CD14-positive monocyte (primary cell): ENCODE measurements at regions not wholly inside any gene's neighbourhood (a gene's known extent, or its start where the extent isn't known, plus 50 kb on each side); places are given as distances from the start of the nearest gene placed in this dataset.
"Not testable (repeated sequence)": the region's sequence is repeated elsewhere in the genome, so short reads cannot be mapped to it uniquely, and the experiment has no call there.

Experiments
- DNase-seq, 3 donors: peaks; one replicate each; pipeline ENCODE4 v3.0.0-alpha.2; 2011 to 2022
- H2AFZ ChIP-seq: 2 replicates; pipeline ENCODE4 v1.6.0; 2012; ENCODE audit warnings: mild to moderate bottlenecking, low read depth, low read length, inconsistent platforms; ENCODE audit not compliant: insufficient read depth, poor library complexity, severe bottlenecking
- H3K27ac ChIP-seq, 2 donors: 1 replicate in 1 of 2; 2 replicates in 1 of 2; pipeline ENCODE4 v1.5.1; 2012 to 2013; ENCODE audit warnings: low read length in 2 of 2, control low read depth in 1 of 2, inconsistent platforms in 1 of 2, low read depth in 1 of 2, mild to moderate bottlenecking in 1 of 2
- H3K27me3 ChIP-seq, 2 donors: one replicate each; pipeline versions ENCODE4 v1.6.0 to v1.6.1; 2011 to 2013; ENCODE audit warnings: low read length in 2 of 2; ENCODE audit not compliant: control insufficient read depth in 2 of 2, insufficient read depth in 2 of 2
- H3K36me3 ChIP-seq, 2 donors: replicated peaks in 1 of 2; 1 replicate in 1 of 2; 2 replicates in 1 of 2; pipeline versions ENCODE4 v1.5.1 to v1.6.1; 2012 to 2013; ENCODE audit warnings: low read length in 2 of 2, control low read depth in 1 of 2, inconsistent platforms in 1 of 2, mild to moderate bottlenecking in 1 of 2; ENCODE audit not compliant: insufficient read depth in 2 of 2, control insufficient read depth in 1 of 2
- H3K4me1 ChIP-seq, 2 donors: 1 replicate in 1 of 2; 2 replicates in 1 of 2; pipeline versions ENCODE4 v1.5.1 to v1.6.1; 2012 to 2013; ENCODE audit warnings: low read length in 2 of 2, control low read depth in 1 of 2, inconsistent platforms in 1 of 2, mild to moderate bottlenecking in 1 of 2, moderate library complexity in 1 of 2; ENCODE audit not compliant: insufficient read depth in 2 of 2, control insufficient read depth in 1 of 2
- H3K4me2 ChIP-seq: replicated peaks from 2 replicates; pipeline ENCODE3; 2012; ENCODE audit warnings: low read length, moderate library complexity, mild to moderate bottlenecking; ENCODE audit not compliant: poor library complexity, severe bottlenecking; ENCODE audit errors: extremely low read depth
- H3K4me3 ChIP-seq, 3 experiments: fragments of 200-600 bp in 1 of 3; sonication (generic) in 1 of 3; replicated peaks in 1 of 3; 1 replicate in 2 of 3; 2 replicates in 1 of 3; pipeline ENCODE4 v1.5.1; 2011 to 2013; ENCODE audit warnings: low read length in 3 of 3, mild to moderate bottlenecking in 3 of 3, control low read depth in 2 of 3, low read depth in 2 of 3, inconsistent platforms in 1 of 3, moderate library complexity in 1 of 3
- H3K79me2 ChIP-seq: 2 replicates; pipeline ENCODE4 v1.6.0; 2012; ENCODE audit warnings: mild to moderate bottlenecking, control low read depth, inconsistent platforms, low read length, moderate library complexity; ENCODE audit not compliant: insufficient read depth
- H3K9ac ChIP-seq: 2 replicates; pipeline ENCODE4 v1.6.0; 2017; ENCODE audit warnings: low read length, mild to moderate bottlenecking; ENCODE audit not compliant: insufficient read depth, poor library complexity, severe bottlenecking
- H3K9me3 ChIP-seq, 2 donors: replicated peaks in 1 of 2; 1 replicate in 1 of 2; 2 replicates in 1 of 2; pipeline versions ENCODE4 v1.5.1 to v1.6.1; 2012 to 2013; ENCODE audit warnings: low read length in 2 of 2, control low read depth in 1 of 2; ENCODE audit not compliant: control insufficient read depth in 1 of 2, insufficient read depth in 1 of 2
- H4K20me1 ChIP-seq: 2 replicates; pipeline ENCODE4 v1.6.0; 2012; ENCODE audit warnings: mild to moderate bottlenecking, low read length, control low read depth, moderate library complexity; ENCODE audit not compliant: insufficient read depth
- H3K27ac Mint-ChIP-seq, 7 donors: one replicate each; pipeline ENCODE4 v1.8.0; 2020; ENCODE audit warnings: mild to moderate bottlenecking in 7 of 7, mixed read lengths in 7 of 7, moderate library complexity in 6 of 7, inconsistent platforms in 2 of 7
- H3K27me3 Mint-ChIP-seq, 3 donors: one replicate each; pipeline ENCODE4 v1.8.0; 2021 to 2022; ENCODE audit warnings: low read depth in 3 of 3, mild to moderate bottlenecking in 3 of 3, mixed read lengths in 3 of 3, moderate library complexity in 3 of 3, inconsistent platforms in 1 of 3
- H3K36me3 Mint-ChIP-seq, 2 donors: one replicate each; pipeline ENCODE4 v1.8.0; 2020; ENCODE audit warnings: mixed read lengths in 2 of 2, inconsistent platforms in 1 of 2, mild to moderate bottlenecking in 1 of 2
- H3K4me1 Mint-ChIP-seq: one replicate; pipeline ENCODE4 v1.8.0; 2020; ENCODE audit warnings: mild to moderate bottlenecking, mixed read lengths
- H3K4me3 Mint-ChIP-seq, 2 donors: one replicate each; pipeline ENCODE4 v1.8.0; 2020; ENCODE audit warnings: mild to moderate bottlenecking in 2 of 2, mixed read lengths in 2 of 2, moderate library complexity in 1 of 2
- H3K9me3 Mint-ChIP-seq, 7 donors: one replicate each; pipeline ENCODE4 v1.8.0; 2020 to 2022; ENCODE audit warnings: mixed read lengths in 7 of 7, mild to moderate bottlenecking in 6 of 7, moderate library complexity in 6 of 7, inconsistent platforms in 2 of 7
- WGBS: methylation state at CpG from one replicate; pipeline ENCODE4 v1.1.5; 2013; ENCODE audit warnings: missing lambda C conversion rate; ENCODE audit not compliant: insufficient coverage; 5-methylcytosine and 5-hydroxymethylcytosine counted together
- intact Hi-C, 2 donors: fragments of 100-400 bp; cut with micrococcal nuclease; formaldehyde crosslinking; loops; one replicate each; pipeline versions ENCODE4 v1.15.0 to v1.15.1; 2023
- TF ChIP-seq, protein P1 (sequence below): fragments of 200-600 bp; IDR thresholded peaks from one replicate; pipeline ENCODE4 v1.8.0; 2022; ENCODE audit warnings: antibody characterized with exemption, mild to moderate bottlenecking

DNA sequence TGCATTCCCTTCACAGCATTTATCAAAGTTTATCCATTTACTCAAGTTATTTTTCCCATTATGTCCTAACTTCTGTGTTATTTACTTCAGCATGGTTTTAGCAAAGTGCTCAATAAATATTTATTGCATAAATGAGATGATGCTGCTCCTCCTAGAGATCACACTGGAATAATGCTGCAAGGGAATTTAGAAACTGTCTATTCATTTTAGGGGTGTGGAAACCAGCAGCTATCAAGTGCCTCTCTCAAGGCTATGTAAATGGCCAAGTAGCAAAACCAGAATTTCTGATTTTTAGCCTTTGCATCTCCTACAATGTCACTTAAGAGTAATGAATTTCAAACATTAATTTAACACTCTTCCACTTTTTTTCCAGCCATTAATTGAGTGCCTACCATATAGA lies 316.2 kb downstream of the COL12A1 start:
- Mint-ChIP-seq H3K27me3 (peaks cover 0 to 7% (median 0%) of the 10 kb centered on the region in 3 donors), H3K4me3 (no peak overlapping the region), H3K36me3 (no peaks in the 10 kb centered on the region), H3K9me3 (peaks cover 0 to 13% (median 0%) of the 10 kb centered on the region in 7 donors), H3K4me1 (no peaks in the 10 kb centered on the region), H3K27ac (no peak overlapping the region)
- no peaks in the 10 kb centered on the region for H3K9me3 ChIP-seq
- no peaks in the 10 kb centered on the region for H3K79me2 ChIP-seq
- DNase-seq = no peak
- H3K36me3 ChIP-seq = no peaks in the 10 kb centered on the region
- TF ChIP-seq, protein P1, sequence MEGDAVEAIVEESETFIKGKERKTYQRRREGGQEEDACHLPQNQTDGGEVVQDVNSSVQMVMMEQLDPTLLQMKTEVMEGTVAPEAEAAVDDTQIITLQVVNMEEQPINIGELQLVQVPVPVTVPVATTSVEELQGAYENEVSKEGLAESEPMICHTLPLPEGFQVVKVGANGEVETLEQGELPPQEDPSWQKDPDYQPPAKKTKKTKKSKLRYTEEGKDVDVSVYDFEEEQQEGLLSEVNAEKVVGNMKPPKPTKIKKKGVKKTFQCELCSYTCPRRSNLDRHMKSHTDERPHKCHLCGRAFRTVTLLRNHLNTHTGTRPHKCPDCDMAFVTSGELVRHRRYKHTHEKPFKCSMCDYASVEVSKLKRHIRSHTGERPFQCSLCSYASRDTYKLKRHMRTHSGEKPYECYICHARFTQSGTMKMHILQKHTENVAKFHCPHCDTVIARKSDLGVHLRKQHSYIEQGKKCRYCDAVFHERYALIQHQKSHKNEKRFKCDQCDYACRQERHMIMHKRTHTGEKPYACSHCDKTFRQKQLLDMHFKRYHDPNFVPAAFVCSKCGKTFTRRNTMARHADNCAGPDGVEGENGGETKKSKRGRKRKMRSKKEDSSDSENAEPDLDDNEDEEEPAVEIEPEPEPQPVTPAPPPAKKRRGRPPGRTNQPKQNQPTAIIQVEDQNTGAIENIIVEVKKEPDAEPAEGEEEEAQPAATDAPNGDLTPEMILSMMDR = no peak
- no peak overlapping the region for H3K9ac ChIP-seq
- H3K4me2 ChIP-seq = no peak overlapping the region
- intact Hi-C loops = no loop called here
- no peak overlapping the region for H2AFZ ChIP-seq
- no peaks in the 10 kb centered on the region for H4K20me1 ChIP-seq
- H3K27me3 ChIP-seq = no peaks in the 10 kb centered on the region
- H3K4me1 ChIP-seq = no peaks in the 10 kb centered on the region
- H3K4me3 ChIP-seq = no peak overlapping the region
- no peak overlapping the region for H3K27ac ChIP-seq

DNA sequence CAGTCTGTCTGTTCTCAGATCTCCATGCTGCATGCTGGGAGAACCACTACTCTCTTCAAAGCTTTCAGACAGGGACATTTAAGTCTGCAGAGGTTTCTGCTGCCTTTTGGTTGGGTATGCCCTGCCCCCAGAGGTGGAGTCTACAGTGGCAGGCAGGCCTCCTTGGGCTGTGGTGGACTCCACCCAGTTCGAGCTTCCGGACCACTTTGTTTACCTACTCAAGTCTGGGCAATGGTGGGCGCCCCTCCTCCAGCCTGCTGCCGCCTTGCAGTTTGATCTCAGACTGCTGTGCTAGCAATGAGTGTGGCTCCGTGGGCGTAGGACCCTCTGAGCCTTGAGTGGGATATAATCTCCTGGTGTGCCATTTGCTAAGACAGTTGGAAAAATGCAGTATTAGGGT lies 317.1 kb downstream of the COL12A1 start:
- H3K27me3 Mint-ChIP-seq, H4K20me1 ChIP-seq, DNase-seq, H3K9me3 ChIP-seq, H3K79me2 ChIP-seq, H3K36me3 ChIP-seq, H3K36me3 Mint-ChIP-seq, intact Hi-C loops, H3K27me3 ChIP-seq, H3K4me2 ChIP-seq, H3K9ac ChIP-seq, H3K27ac ChIP-seq, H2AFZ ChIP-seq, H3K27ac Mint-ChIP-seq, H3K4me1 ChIP-seq, H3K4me3 Mint-ChIP-seq, H3K4me1 Mint-ChIP-seq, H3K4me3 ChIP-seq: not testable (repeated sequence)
- WGBS = 93% methylated on average over 5 of the region's 6 CpGs
- H3K9me3 Mint-ChIP-seq = peaks cover 0 to 13% (median 2%) of the 10 kb centered on the region in 7 donors
